Cardiac fibroblast (primary cell): ENCODE measurements at regions not wholly inside any gene's neighbourhood (a gene's known extent, or its start where the extent isn't known, plus 50 kb on each side); places are given as distances from the start of the nearest gene placed in this dataset.

ENCODE experiments used
- DNase-seq, 2 donors: peaks; one replicate each; pipeline versions ENCODE4 v3.0.0 to v3.0.0-alpha.2; 2010; ENCODE audit warnings: low read depth in 2 of 2
- H3K4me3 ChIP-seq, 2 donors: replicated peaks in 1 of 2; 1 replicate in 1 of 2; 2 replicates in 1 of 2; pipeline ENCODE4 v1.5.1; 2011; ENCODE audit warnings: low read depth in 2 of 2, low read length in 2 of 2, mild to moderate bottlenecking in 2 of 2, moderate library complexity in 1 of 2
- TF ChIP-seq, protein P1 (sequence below): IDR thresholded peaks from one replicate; pipeline ENCODE4 v1.5.1; 2011; ENCODE audit warnings: low read depth, mild to moderate bottlenecking, low read length, inconsistent platforms

- DNase-seq, result no peak
- no peak overlapping the region for H3K4me3 ChIP-seq
- TF ChIP-seq, protein P1, sequence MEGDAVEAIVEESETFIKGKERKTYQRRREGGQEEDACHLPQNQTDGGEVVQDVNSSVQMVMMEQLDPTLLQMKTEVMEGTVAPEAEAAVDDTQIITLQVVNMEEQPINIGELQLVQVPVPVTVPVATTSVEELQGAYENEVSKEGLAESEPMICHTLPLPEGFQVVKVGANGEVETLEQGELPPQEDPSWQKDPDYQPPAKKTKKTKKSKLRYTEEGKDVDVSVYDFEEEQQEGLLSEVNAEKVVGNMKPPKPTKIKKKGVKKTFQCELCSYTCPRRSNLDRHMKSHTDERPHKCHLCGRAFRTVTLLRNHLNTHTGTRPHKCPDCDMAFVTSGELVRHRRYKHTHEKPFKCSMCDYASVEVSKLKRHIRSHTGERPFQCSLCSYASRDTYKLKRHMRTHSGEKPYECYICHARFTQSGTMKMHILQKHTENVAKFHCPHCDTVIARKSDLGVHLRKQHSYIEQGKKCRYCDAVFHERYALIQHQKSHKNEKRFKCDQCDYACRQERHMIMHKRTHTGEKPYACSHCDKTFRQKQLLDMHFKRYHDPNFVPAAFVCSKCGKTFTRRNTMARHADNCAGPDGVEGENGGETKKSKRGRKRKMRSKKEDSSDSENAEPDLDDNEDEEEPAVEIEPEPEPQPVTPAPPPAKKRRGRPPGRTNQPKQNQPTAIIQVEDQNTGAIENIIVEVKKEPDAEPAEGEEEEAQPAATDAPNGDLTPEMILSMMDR, result no peak
Observed at GRCh38 chr14:86530457-86530856, 1000.5 kb downstream of the FLRT2 start.

DNA sequence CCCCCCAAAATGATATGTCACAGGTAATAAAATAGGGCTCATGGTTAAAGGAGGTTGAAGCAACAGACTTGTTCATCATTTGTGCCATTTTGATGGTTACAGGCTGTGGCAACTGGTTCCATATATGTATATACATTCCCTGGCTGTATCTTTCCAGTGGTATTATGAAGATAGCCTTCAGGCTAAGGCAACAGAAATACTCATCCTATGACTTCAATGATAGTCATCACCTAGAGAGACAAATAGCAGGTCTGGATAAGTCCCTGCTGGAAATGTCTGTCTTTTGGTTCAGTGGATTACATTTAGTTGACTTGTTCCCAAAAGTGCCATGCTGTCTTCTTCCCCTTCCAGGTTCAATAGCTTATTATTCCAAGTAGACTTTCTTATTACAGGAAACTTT, 997.4 kb downstream of the FLRT2 start:
- DNase-seq, result no peak
- TF ChIP-seq, protein P1, result no peak
- no peak overlapping the region for H3K4me3 ChIP-seq

GRCh38 chr14:86525673-86526072, 995.7 kb downstream of the FLRT2 start:
- no peak for DNase-seq
- TF ChIP-seq, protein P1, result no peak
- H3K4me3 ChIP-seq, result no peak overlapping the region

DNA sequence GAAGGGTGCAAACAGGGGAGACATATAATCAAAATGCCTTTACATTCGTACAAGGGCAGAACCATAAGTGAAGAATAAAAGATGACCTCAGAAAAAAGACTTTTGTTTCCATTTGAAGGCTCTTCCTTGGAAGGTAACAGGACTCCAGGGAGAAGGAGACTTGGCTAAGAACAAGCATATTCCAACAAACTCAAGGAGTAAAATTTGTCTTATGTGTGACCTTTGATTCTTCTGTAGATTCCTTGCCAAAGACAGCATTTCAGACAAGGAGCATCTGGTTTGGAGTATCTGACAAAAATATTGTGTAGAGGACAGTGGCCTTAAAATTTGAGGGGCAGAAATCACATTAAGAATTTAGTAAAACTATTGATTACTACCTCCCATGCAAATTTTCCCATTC, 991.9 kb downstream of the FLRT2 start:
- TF ChIP-seq, protein P1, result no peak
- DNase-seq, result peak in 1 of 2 donors; percentile 13
- no peak overlapping the region for H3K4me3 ChIP-seq

- DNase-seq, result peak in 1 of 2 donors; percentile 2
- TF ChIP-seq, protein P1, result no peak
Observed at GRCh38 chr14:86521031-86521730, 991.2 kb downstream of the FLRT2 start.

DNA sequence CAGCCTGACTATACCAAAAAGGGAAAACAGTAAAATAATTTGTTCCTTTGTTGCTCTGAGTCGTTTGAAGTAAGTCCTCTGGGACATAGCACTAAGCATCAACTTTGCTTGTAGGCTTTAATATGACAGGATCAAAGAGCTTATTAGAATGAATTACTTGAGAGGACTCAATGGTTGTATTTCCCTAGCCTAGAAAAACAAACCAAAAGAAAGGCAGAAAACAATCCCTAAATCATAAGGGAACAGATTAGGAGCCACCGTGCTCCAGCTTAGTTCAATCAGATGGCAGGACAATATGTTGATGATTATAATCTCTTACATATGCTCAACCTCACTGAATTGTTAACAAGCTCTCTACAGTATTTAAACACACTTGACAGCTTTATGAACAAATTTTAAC, 988.4 kb downstream of the FLRT2 start:
- TF ChIP-seq, protein P1, result no peak
- DNase-seq, result no peak
- no peak overlapping the region for H3K4me3 ChIP-seq

More at GRCh38 chr14:86521031-86521730, 991.2 kb downstream of the FLRT2 start:
- no peak overlapping the region for H3K4me3 ChIP-seq

DNA sequence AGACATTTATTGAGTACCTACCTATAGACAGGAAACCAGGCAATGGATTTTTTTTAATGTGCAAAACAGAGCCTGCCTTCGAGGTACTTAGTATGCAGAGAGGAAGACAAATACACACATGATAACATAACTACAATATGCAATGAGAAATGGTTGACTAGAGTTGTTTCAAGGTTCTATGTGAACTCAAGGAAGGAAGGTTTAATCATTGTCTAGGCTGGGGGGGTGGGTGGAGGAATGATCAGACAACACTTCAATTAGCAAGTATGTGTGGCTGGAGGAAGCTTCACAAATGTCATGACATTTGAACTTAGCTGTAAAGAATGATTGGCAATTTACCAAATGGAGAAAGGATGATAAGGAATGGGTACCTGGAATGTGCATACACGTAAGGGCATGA, 985.3 kb downstream of the FLRT2 start:
- DNase-seq, result no peak
- H3K4me3 ChIP-seq, result no peak overlapping the region
- TF ChIP-seq, protein P1, result no peak
